WTC11 (cell line): ENCODE measurements at regions not wholly inside any gene's neighbourhood (a gene's known extent, or its start where the extent isn't known, plus 50 kb on each side); places are given as distances from the start of the nearest gene placed in this dataset.

Experiments
- ATAC-seq: fragments of 200-7000 bp; cut with Tn5 transposase; 2 replicates; pipeline ENCODE4 v1.10.0; 2021; ENCODE audit warnings: mild to moderate bottlenecking, moderate library complexity
- CTCF ChIA-PET: fragments of 300-600 bp; sonication (Branson Sonifier 250); formaldehyde crosslinking; loops from one replicate; lab custom pipeline; 2021; ENCODE audit warnings: antibody characterized with exemption; lab: Charles Lee
- POLR2A ChIA-PET: fragments of 350-600 bp; sonication (Branson Sonifier 250); formaldehyde crosslinking; loops from one replicate; lab custom pipeline; 2021; ENCODE audit warnings: antibody characterized with exemption; lab: Charles Lee
- DNase-seq: peaks from one replicate; pipeline ENCODE4 v3.0.0; 2021; ENCODE audit warnings: low spot score
- H3K27ac Mint-ChIP-seq: 2 replicates; pipeline ENCODE4 v1.8.0; 2021; ENCODE audit warnings: mixed read lengths
- H3K27me3 Mint-ChIP-seq: 2 replicates; pipeline ENCODE4 v1.8.0; 2021; ENCODE audit warnings: low read depth, mild to moderate bottlenecking, moderate library complexity, mixed read lengths
- H3K36me3 Mint-ChIP-seq: 2 replicates; pipeline ENCODE4 v1.8.0; 2021; ENCODE audit warnings: mixed read lengths
- H3K4me1 Mint-ChIP-seq: 2 replicates; pipeline ENCODE4 v1.8.0; 2022; ENCODE audit warnings: mixed read lengths
- H3K4me3 Mint-ChIP-seq: 2 replicates; pipeline ENCODE4 v1.8.0; 2021; ENCODE audit warnings: mild to moderate bottlenecking, moderate library complexity, mixed read lengths
- H3K9me3 Mint-ChIP-seq: 2 replicates; pipeline ENCODE4 v1.8.0; 2021; ENCODE audit warnings: mixed read lengths
- ATF1 ChIP-seq: sonication (generic); formaldehyde crosslinking; IDR thresholded peaks from 2 replicates; pipeline ENCODE4 v1.8.1; 2023; ENCODE audit warnings: mild to moderate bottlenecking, moderate library complexity, missing genetic modification reagents
- CREB1 ChIP-seq: sonication (generic); formaldehyde crosslinking; IDR thresholded peaks from 2 replicates; pipeline ENCODE4 v1.8.0; 2023; ENCODE audit warnings: mild to moderate bottlenecking, missing genetic modification reagents
- EMX1 ChIP-seq: fragments of 250-450 bp; sonication (Bioruptor Pico); IDR thresholded peaks from 2 replicates; pipeline ENCODE4 v1.8.0; 2021; ENCODE audit warnings: mild to moderate bottlenecking
- ESRRA ChIP-seq: sonication (generic); formaldehyde crosslinking; IDR thresholded peaks from 2 replicates; pipeline ENCODE4 v1.8.1; 2022; ENCODE audit warnings: mild to moderate bottlenecking, missing genetic modification reagents, borderline replicate concordance
- MXD4 ChIP-seq: fragments of 250-450 bp; sonication (Bioruptor Pico); IDR thresholded peaks from 2 replicates; pipeline ENCODE4 v1.8.0; 2021; ENCODE audit warnings: mild to moderate bottlenecking, moderate library complexity, borderline replicate concordance
- MYBL2 ChIP-seq: sonication (generic); formaldehyde crosslinking; IDR thresholded peaks from 2 replicates; pipeline ENCODE4 v1.8.1; 2023; ENCODE audit warnings: mild to moderate bottlenecking, moderate library complexity, missing genetic modification reagents
- NR2C2 ChIP-seq: sonication (generic); formaldehyde crosslinking; IDR thresholded peaks from 2 replicates; pipeline ENCODE4 v1.8.0; 2022; ENCODE audit warnings: mild to moderate bottlenecking, missing genetic modification reagents
- NR3C1 ChIP-seq: sonication (generic); formaldehyde crosslinking; conservative IDR thresholded peaks from 2 replicates; pipeline ENCODE4 v1.8.1; 2023; ENCODE audit warnings: low read depth, mild to moderate bottlenecking, missing genetic modification reagents
- SOX15 ChIP-seq: fragments of 250-450 bp; sonication (Bioruptor Pico); IDR thresholded peaks from 2 replicates; pipeline ENCODE4 v1.9.0; 2021; ENCODE audit warnings: mild to moderate bottlenecking
- TP53 ChIP-seq: sonication (generic); formaldehyde crosslinking; IDR thresholded peaks from 2 replicates; pipeline ENCODE4 v1.8.1; 2023; ENCODE audit warnings: mild to moderate bottlenecking, missing genetic modification reagents
- ZNF219 ChIP-seq: sonication (generic); formaldehyde crosslinking; IDR thresholded peaks from 2 replicates; pipeline ENCODE4 v1.8.0; 2023; ENCODE audit warnings: missing genetic modification reagents, mild to moderate bottlenecking, borderline replicate concordance
- TF ChIP-seq, protein P1 (sequence below): fragments of 250-450 bp; sonication (Bioruptor Pico); IDR thresholded peaks from 2 replicates; pipeline ENCODE4 v1.9.0; 2021; ENCODE audit warnings: moderate library complexity, mild to moderate bottlenecking, inconsistent platforms, borderline replicate concordance
- TF ChIP-seq, protein P2 (sequence below): sonication (generic); formaldehyde crosslinking; conservative IDR thresholded peaks from 2 replicates; pipeline ENCODE4 v1.8.1; 2023; ENCODE audit warnings: mild to moderate bottlenecking, low read depth, missing genetic modification reagents, moderate library complexity
- TF ChIP-seq, protein P3 (sequence below): fragments of 200-600 bp; IDR thresholded peaks from 2 replicates; pipeline ENCODE4 v1.8.0; 2022; ENCODE audit warnings: antibody characterized with exemption
- TF ChIP-seq, protein P4 (sequence below): sonication (generic); formaldehyde crosslinking; IDR thresholded peaks from 2 replicates; pipeline ENCODE4 v1.8.0; 2023; ENCODE audit warnings: mild to moderate bottlenecking, missing genetic modification reagents
- TF ChIP-seq, protein P5 (sequence below): sonication (generic); formaldehyde crosslinking; IDR thresholded peaks from 2 replicates; pipeline ENCODE4 v1.8.1; 2022; ENCODE audit warnings: missing genetic modification reagents, borderline replicate concordance
- TF ChIP-seq, protein P6 (sequence below): sonication (generic); formaldehyde crosslinking; IDR thresholded peaks from 2 replicates; pipeline ENCODE4 v1.8.0; 2023; ENCODE audit warnings: missing genetic modification reagents
- TF ChIP-seq, protein P7 (sequence below): sonication (generic); formaldehyde crosslinking; IDR thresholded peaks from 2 replicates; pipeline ENCODE4 v1.8.1; 2022; ENCODE audit warnings: low read depth, missing genetic modification reagents, borderline replicate concordance
- TF ChIP-seq, protein P8 (sequence below): sonication (generic); formaldehyde crosslinking; IDR thresholded peaks from 2 replicates; pipeline ENCODE4 v1.8.0; 2022; ENCODE audit warnings: missing genetic modification reagents

DNA sequence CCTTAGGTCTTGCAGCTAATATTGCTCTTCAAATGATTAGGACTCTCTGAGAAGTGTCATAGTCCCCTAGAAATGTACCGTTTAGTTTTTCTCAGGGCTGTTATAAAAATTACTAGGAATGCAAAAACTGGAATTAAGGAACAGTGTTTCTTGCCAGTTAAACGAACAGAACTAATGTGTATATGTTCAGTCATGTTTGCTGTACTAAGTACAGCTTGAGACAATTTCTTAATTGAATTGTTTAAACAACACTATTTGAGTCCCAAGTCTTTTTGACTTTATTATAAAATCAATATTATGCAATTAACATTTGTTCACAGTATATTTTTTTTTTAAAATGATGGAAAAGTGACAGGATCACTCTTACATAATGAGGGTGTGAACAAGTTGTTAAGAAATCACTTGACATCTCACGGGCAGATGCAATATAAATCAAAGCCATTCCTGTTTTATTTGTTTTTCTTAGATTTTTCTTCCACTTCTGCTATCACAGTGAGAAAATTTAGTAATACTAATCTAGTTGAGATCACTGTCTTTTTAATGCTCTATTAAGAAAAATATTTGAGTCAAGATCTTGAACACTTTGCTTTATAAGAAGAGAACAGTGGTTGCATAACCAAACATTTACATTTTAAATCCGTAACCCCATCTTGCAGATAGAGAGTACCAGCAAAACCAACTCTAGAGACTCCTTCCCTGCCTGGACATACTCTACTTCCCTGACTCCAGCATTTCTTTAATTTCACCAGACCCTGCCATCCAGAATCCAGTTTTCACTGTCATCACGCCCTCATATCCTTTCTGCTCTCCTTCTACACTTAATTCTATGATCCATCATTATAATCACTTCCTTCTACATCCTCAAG lies 140.7 kb upstream of the KITLG start:
- DNase-seq, result no peak
- H3K9me3 Mint-ChIP-seq, result peaks cover 3% of the 10 kb centered on the region; the same call in 1 of the 2 replicates
- TF ChIP-seq NR3C1 (CRISPR knock-in tag) (no peak), ZNF219 (CRISPR knock-in tag) (no peak), EMX1 (CRISPR knock-in tag) (no peak), ATF1 (CRISPR knock-in tag) (no peak), NR2C2 (no peak), MYBL2 (CRISPR knock-in tag) (no peak), ESRRA (CRISPR knock-in tag) (no peak), TP53 (CRISPR knock-in tag) (no peak), SOX15 (CRISPR knock-in tag) (no peak), MXD4 (no peak), CREB1 (CRISPR knock-in tag) (no peak)
- TF ChIP-seq, protein P1, sequence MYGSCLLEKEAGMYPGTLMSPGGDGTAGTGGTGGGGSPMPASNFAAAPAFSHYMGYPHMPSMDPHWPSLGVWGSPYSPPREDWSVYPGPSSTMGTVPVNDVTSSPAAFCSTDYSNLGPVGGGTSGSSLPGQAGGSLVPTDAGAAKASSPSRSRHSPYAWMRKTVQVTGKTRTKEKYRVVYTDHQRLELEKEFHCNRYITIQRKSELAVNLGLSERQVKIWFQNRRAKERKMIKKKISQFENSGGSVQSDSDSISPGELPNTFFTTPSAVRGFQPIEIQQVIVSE (CRISPR knock-in tag), result no peak
- TF ChIP-seq, protein P2, sequence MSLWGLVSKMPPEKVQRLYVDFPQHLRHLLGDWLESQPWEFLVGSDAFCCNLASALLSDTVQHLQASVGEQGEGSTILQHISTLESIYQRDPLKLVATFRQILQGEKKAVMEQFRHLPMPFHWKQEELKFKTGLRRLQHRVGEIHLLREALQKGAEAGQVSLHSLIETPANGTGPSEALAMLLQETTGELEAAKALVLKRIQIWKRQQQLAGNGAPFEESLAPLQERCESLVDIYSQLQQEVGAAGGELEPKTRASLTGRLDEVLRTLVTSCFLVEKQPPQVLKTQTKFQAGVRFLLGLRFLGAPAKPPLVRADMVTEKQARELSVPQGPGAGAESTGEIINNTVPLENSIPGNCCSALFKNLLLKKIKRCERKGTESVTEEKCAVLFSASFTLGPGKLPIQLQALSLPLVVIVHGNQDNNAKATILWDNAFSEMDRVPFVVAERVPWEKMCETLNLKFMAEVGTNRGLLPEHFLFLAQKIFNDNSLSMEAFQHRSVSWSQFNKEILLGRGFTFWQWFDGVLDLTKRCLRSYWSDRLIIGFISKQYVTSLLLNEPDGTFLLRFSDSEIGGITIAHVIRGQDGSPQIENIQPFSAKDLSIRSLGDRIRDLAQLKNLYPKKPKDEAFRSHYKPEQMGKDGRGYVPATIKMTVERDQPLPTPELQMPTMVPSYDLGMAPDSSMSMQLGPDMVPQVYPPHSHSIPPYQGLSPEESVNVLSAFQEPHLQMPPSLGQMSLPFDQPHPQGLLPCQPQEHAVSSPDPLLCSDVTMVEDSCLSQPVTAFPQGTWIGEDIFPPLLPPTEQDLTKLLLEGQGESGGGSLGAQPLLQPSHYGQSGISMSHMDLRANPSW (CRISPR knock-in tag), result no peak
- TF ChIP-seq, protein P3, sequence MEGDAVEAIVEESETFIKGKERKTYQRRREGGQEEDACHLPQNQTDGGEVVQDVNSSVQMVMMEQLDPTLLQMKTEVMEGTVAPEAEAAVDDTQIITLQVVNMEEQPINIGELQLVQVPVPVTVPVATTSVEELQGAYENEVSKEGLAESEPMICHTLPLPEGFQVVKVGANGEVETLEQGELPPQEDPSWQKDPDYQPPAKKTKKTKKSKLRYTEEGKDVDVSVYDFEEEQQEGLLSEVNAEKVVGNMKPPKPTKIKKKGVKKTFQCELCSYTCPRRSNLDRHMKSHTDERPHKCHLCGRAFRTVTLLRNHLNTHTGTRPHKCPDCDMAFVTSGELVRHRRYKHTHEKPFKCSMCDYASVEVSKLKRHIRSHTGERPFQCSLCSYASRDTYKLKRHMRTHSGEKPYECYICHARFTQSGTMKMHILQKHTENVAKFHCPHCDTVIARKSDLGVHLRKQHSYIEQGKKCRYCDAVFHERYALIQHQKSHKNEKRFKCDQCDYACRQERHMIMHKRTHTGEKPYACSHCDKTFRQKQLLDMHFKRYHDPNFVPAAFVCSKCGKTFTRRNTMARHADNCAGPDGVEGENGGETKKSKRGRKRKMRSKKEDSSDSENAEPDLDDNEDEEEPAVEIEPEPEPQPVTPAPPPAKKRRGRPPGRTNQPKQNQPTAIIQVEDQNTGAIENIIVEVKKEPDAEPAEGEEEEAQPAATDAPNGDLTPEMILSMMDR, result no peak
- TF ChIP-seq, protein P4, sequence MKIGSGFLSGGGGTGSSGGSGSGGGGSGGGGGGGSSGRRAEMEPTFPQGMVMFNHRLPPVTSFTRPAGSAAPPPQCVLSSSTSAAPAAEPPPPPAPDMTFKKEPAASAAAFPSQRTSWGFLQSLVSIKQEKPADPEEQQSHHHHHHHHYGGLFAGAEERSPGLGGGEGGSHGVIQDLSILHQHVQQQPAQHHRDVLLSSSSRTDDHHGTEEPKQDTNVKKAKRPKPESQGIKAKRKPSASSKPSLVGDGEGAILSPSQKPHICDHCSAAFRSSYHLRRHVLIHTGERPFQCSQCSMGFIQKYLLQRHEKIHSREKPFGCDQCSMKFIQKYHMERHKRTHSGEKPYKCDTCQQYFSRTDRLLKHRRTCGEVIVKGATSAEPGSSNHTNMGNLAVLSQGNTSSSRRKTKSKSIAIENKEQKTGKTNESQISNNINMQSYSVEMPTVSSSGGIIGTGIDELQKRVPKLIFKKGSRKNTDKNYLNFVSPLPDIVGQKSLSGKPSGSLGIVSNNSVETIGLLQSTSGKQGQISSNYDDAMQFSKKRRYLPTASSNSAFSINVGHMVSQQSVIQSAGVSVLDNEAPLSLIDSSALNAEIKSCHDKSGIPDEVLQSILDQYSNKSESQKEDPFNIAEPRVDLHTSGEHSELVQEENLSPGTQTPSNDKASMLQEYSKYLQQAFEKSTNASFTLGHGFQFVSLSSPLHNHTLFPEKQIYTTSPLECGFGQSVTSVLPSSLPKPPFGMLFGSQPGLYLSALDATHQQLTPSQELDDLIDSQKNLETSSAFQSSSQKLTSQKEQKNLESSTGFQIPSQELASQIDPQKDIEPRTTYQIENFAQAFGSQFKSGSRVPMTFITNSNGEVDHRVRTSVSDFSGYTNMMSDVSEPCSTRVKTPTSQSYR (CRISPR knock-in tag), result no peak
- TF ChIP-seq, protein P5, sequence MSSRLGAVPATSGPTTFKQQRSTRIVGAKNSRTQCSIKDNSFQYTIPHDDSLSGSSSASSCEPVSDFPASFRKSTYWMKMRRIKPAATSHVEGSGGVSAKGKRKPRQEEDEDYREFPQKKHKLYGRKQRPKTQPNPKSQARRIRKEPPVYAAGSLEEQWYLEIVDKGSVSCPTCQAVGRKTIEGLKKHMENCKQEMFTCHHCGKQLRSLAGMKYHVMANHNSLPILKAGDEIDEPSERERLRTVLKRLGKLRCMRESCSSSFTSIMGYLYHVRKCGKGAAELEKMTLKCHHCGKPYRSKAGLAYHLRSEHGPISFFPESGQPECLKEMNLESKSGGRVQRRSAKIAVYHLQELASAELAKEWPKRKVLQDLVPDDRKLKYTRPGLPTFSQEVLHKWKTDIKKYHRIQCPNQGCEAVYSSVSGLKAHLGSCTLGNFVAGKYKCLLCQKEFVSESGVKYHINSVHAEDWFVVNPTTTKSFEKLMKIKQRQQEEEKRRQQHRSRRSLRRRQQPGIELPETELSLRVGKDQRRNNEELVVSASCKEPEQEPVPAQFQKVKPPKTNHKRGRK (CRISPR knock-in tag), result no peak
- TF ChIP-seq, protein P6, sequence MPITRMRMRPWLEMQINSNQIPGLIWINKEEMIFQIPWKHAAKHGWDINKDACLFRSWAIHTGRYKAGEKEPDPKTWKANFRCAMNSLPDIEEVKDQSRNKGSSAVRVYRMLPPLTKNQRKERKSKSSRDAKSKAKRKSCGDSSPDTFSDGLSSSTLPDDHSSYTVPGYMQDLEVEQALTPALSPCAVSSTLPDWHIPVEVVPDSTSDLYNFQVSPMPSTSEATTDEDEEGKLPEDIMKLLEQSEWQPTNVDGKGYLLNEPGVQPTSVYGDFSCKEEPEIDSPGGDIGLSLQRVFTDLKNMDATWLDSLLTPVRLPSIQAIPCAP (CRISPR knock-in tag), result no peak
- TF ChIP-seq, protein P7, sequence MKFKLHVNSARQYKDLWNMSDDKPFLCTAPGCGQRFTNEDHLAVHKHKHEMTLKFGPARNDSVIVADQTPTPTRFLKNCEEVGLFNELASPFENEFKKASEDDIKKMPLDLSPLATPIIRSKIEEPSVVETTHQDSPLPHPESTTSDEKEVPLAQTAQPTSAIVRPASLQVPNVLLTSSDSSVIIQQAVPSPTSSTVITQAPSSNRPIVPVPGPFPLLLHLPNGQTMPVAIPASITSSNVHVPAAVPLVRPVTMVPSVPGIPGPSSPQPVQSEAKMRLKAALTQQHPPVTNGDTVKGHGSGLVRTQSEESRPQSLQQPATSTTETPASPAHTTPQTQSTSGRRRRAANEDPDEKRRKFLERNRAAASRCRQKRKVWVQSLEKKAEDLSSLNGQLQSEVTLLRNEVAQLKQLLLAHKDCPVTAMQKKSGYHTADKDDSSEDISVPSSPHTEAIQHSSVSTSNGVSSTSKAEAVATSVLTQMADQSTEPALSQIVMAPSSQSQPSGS (CRISPR knock-in tag), result no peak
- TF ChIP-seq, protein P8, sequence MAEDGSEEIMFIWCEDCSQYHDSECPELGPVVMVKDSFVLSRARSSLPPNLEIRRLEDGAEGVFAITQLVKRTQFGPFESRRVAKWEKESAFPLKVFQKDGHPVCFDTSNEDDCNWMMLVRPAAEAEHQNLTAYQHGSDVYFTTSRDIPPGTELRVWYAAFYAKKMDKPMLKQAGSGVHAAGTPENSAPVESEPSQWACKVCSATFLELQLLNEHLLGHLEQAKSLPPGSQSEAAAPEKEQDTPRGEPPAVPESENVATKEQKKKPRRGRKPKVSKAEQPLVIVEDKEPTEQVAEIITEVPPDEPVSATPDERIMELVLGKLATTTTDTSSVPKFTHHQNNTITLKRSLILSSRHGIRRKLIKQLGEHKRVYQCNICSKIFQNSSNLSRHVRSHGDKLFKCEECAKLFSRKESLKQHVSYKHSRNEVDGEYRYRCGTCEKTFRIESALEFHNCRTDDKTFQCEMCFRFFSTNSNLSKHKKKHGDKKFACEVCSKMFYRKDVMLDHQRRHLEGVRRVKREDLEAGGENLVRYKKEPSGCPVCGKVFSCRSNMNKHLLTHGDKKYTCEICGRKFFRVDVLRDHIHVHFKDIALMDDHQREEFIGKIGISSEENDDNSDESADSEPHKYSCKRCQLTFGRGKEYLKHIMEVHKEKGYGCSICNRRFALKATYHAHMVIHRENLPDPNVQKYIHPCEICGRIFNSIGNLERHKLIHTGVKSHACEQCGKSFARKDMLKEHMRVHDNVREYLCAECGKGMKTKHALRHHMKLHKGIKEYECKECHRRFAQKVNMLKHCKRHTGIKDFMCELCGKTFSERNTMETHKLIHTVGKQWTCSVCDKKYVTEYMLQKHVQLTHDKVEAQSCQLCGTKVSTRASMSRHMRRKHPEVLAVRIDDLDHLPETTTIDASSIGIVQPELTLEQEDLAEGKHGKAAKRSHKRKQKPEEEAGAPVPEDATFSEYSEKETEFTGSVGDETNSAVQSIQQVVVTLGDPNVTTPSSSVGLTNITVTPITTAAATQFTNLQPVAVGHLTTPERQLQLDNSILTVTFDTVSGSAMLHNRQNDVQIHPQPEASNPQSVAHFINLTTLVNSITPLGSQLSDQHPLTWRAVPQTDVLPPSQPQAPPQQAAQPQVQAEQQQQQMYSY, result no peak
- POLR2A ChIA-PET, result no interaction called here
- ATAC-seq, result no peak
- H3K27ac Mint-ChIP-seq, result no peak overlapping the region
- H3K4me1 Mint-ChIP-seq, result no peaks in the 10 kb centered on the region
- no peaks in the 10 kb centered on the region for H3K27me3 Mint-ChIP-seq
- no peak overlapping the region for H3K4me3 Mint-ChIP-seq
- CTCF ChIA-PET, result interaction anchor here (0.9 kb wide), 1 partner anchor 12 kb away, joined by 3 read pairs; no protein-coding TSS in a partner anchor
- H3K36me3 Mint-ChIP-seq, result no peaks in the 10 kb centered on the region
